Fibroblast of mammary gland (primary cell): ENCODE measurements at regions not wholly inside any gene's neighbourhood (a gene's known extent, or its start where the extent isn't known, plus 50 kb on each side); places are given as distances from the start of the nearest gene placed in this dataset.
A peak's percentile ranks its signal among the peaks of the same experiment; 100 is the strongest.

Experiments
- DNase-seq: peaks from one replicate; pipeline ENCODE4 v3.0.0-alpha.2; 2010; ENCODE audit warnings: low read depth
- H3K4me3 ChIP-seq: 2 replicates; pipeline ENCODE4 v1.5.1; 2011; ENCODE audit warnings: low read depth, mild to moderate bottlenecking, low read length, moderate library complexity; ENCODE audit not compliant: control insufficient read depth
- CTCF ChIP-seq: conservative IDR thresholded peaks from 2 replicates; pipeline ENCODE4 v1.5.1; 2011; ENCODE audit warnings: low read depth, low read length, inconsistent platforms; ENCODE audit not compliant: control insufficient read depth, insufficient read depth

GRCh38 chr4:177862541-177863176 lies 420.4 kb upstream of the AGA start:
- H3K4me3 ChIP-seq, result no peak overlapping the region
- DNase-seq, result no peak
- no peak for TF ChIP-seq CTCF

- DNase-seq, result no peak
- no peak for TF ChIP-seq CTCF
- no peak overlapping the region for H3K4me3 ChIP-seq
These were observed 437.6 kb upstream of the AGA start for GRCh38 chr4:177879851-177880250.

GRCh38 chr4:177895136-177895535 lies 452.9 kb upstream of the AGA start:
- no peak for DNase-seq
- TF ChIP-seq CTCF, result no peak

GRCh38 chr4:177901786-177902185 lies 459.5 kb upstream of the AGA start:
- DNase-seq, result peak; percentile 0
- no peak for TF ChIP-seq CTCF
- no peak overlapping the region for H3K4me3 ChIP-seq

More at GRCh38 chr4:177895136-177895535, 452.9 kb upstream of the AGA start:
- H3K4me3 ChIP-seq, result no peak overlapping the region

- H3K4me3 ChIP-seq, result no peak overlapping the region
- no peak for DNase-seq
- TF ChIP-seq CTCF, result no peak
These were observed 460.1 kb upstream of the AGA start for GRCh38 chr4:177902386-177902785.

GRCh38 chr4:177907736-177908424 lies 465.6 kb upstream of the AGA start:
- DNase-seq, result no peak
- H3K4me3 ChIP-seq, result no peak overlapping the region
- TF ChIP-seq CTCF, result no peak
